B cell (primary cell): ENCODE measurements at regions not wholly inside any gene's neighbourhood (a gene's known extent, or its start where the extent isn't known, plus 50 kb on each side); places are given as distances from the start of the nearest gene placed in this dataset.
"Not testable (repeated sequence)": the region's sequence is repeated elsewhere in the genome, so short reads cannot be mapped to it uniquely, and the experiment has no call there.

Experiments used
- CTCF ChIP-seq: fragments of 200-600 bp; IDR thresholded peaks from one replicate; pipeline ENCODE4 v1.8.0; 2022; ENCODE audit warnings: antibody characterized with exemption, mild to moderate bottlenecking
- EZH2 ChIP-seq: IDR thresholded peaks from 2 replicates; pipeline ENCODE4 v1.6.1; 2012; ENCODE audit warnings: borderline replicate concordance, low read depth, mild to moderate bottlenecking, moderate library complexity, low read length; ENCODE audit not compliant: insufficient read depth, poor library complexity, severe bottlenecking

GRCh38 chr22:10698836-10699235 lies 4829.2 kb upstream of the OR11H1 start:
- not testable (repeated sequence) for TF ChIP-seq CTCF, EZH2
